Activated CD4-positive, alpha-beta memory T cell treated with anti-CD3 and anti-CD28 coated beads for 36 hours (primary cell): ENCODE measurements at regions not wholly inside any gene's neighbourhood (a gene's known extent, or its start where the extent isn't known, plus 50 kb on each side); places are given as distances from the start of the nearest gene placed in this dataset.

Experiments
- CTCF ChIA-PET: fragments of 350-600 bp; sonication (Branson Sonifier 250); formaldehyde crosslinking; loops from one replicate; lab custom pipeline; 2021; ENCODE audit warnings: antibody characterized with exemption, inconsistent platforms; lab: Charles Lee
- POLR2A ChIA-PET: fragments of 350-600 bp; sonication (Branson Sonifier 250); formaldehyde crosslinking; loops from one replicate; lab custom pipeline; 2021; ENCODE audit warnings: antibody characterized with exemption; lab: Charles Lee
- DNase-seq: peaks from one replicate; pipeline ENCODE4 v3.0.0-alpha.2; 2020
- H3K27ac Mint-ChIP-seq: one replicate; pipeline ENCODE4 v1.8.0; 2021; ENCODE audit warnings: mixed read lengths
- H3K27me3 Mint-ChIP-seq: one replicate; pipeline ENCODE4 v1.8.0; 2021; ENCODE audit warnings: mixed read lengths
- H3K36me3 Mint-ChIP-seq: one replicate; pipeline ENCODE4 v1.8.0; 2021; ENCODE audit warnings: mixed read lengths
- H3K4me1 Mint-ChIP-seq: one replicate; pipeline ENCODE4 v1.8.0; 2021; ENCODE audit warnings: low read depth, mixed read lengths
- H3K4me3 Mint-ChIP-seq: one replicate; pipeline ENCODE4 v1.8.0; 2021; ENCODE audit warnings: mild to moderate bottlenecking, mixed read lengths
- H3K9me3 Mint-ChIP-seq: one replicate; pipeline ENCODE4 v1.8.0; 2021; ENCODE audit warnings: mixed read lengths
- intact Hi-C: fragments of 100-400 bp; cut with micrococcal nuclease; formaldehyde crosslinking; loops from one replicate; pipeline ENCODE4 v1.15.1; 2023

DNA sequence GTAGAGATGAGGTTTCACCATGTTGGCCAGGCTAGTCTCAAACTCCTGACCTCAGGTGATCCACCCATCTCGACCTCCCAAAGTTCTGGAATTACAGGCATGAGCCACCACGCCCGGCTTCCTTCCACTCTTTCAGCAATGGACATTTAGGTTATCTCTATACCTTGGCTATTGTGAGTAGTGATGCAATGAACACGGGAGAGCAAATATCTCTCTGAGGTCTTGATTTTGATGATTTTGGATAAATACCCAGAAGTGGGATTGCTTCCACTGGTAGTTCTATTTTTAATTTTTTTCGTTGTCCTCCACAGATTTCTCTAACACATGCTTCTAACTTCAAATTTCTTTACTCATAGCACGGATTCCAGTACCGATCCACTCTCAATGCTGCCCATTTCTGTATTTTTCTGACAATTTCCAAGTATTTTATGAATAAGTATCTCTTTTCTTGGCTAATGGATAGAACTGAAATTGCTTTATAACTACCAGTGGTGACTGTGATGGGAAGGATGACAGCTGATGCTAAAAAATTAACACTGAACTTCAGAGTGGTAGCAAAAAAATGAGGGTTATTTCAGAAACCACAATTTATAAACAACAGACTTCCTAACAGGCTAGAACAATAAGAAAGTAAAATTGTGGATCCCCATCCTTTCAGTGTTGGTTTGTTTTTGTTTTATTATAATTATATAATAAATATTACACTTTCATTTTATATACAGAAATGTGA, 327.5 kb upstream of the RUNX1 start:
- no peak overlapping the region for H3K4me3 Mint-ChIP-seq
- CTCF ChIA-PET: no interaction called here

DNA sequence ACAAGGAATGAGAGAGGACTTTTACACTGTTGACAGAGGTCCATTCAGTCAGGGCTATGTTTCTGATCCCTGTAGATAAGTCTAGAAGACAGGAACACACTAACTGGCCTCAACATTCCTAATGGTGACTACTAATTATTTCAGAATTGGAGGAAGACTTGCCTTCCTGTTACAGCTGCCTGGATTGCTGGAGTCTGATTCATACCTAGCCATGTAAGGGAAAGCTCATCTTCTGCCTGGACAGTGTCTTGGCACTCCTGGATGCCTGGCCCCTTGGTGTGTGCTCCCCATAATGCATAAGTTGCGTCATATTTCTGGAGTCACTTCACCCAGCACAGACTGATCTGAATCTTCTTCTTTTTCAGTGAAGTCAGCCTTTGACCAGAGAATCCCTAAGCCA, 326.0 kb upstream of the RUNX1 start:
- Mint-ChIP-seq H3K4me1 (no peaks in the 10 kb centered on the region), H3K27me3 (peaks cover 2% of the 10 kb centered on the region), H3K9me3 (no peaks in the 10 kb centered on the region), H3K36me3 (no peaks in the 10 kb centered on the region), H3K27ac (no peak overlapping the region), H3K4me3 (no peak overlapping the region)
- intact Hi-C loops: no loop called here
- POLR2A ChIA-PET: interaction anchor here (0.5 kb wide), 1 partner anchor 549 kb away, joined by 3 read pairs; no protein-coding TSS in a partner anchor
- no peak for DNase-seq
- CTCF ChIA-PET: no interaction called here

More for the DNA sequence above, 327.5 kb upstream of the RUNX1 start:
- Mint-ChIP-seq H3K36me3 (no peaks in the 10 kb centered on the region), H3K27ac (no peak overlapping the region), H3K27me3 (peaks cover 2% of the 10 kb centered on the region), H3K4me1 (no peaks in the 10 kb centered on the region), H3K9me3 (no peaks in the 10 kb centered on the region)
- intact Hi-C loops: no loop called here
- no peak for DNase-seq
- POLR2A ChIA-PET: no interaction called here

DNA sequence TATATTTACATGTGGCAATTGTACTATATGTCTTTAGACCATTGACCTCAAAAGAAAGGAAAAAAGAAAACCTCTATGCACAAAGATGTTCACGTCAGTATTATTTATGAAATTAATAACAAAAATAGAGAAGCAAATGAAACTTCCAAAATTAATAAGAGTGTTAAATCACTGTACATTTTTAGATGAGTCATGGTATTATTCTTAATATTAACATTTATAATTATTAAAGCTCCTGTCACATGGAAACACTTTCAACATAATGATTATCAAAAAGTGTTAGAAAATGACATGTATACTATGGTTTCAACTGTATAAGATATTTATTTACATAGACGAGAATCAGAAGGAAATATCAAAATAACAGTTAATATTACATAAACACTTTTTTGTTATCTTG, 324.9 kb upstream of the RUNX1 start:
- Mint-ChIP-seq H3K4me1 (no peaks in the 10 kb centered on the region), H3K27ac (no peak overlapping the region), H3K9me3 (no peaks in the 10 kb centered on the region), H3K4me3 (no peak overlapping the region), H3K36me3 (no peaks in the 10 kb centered on the region), H3K27me3 (no peaks in the 10 kb centered on the region)
- POLR2A ChIA-PET: no interaction called here
- CTCF ChIA-PET: no interaction called here
- intact Hi-C loops: no loop called here
- no peak for DNase-seq

DNA sequence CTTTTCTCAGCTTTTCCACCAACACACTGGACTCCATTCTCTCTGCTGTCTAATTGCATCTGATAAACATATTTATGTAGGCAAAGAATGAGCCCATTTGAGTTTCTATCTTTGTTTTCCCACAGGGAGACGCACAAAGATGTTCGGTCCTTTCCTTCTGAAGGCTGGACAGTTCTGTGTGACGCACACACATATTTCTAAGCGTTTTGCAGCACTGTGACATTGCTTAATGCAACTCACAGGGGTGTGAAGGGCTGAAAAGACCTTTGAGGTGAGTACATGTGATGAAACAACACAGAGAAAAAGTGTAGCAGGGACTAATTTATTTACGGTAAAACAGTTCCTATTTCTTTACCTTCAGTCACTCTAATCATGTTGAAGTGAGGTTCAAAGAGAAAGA, 323.1 kb upstream of the RUNX1 start:
- Mint-ChIP-seq H3K27ac (no peak overlapping the region), H3K36me3 (no peaks in the 10 kb centered on the region), H3K4me3 (no peak overlapping the region), H3K27me3 (peaks cover 2% of the 10 kb centered on the region), H3K4me1 (peaks cover 6% of the 10 kb centered on the region), H3K9me3 (no peaks in the 10 kb centered on the region)
- DNase-seq: no peak
- ChIA-PET CTCF (no interaction called here), POLR2A (no interaction called here)
- intact Hi-C loops: no loop called here

DNA sequence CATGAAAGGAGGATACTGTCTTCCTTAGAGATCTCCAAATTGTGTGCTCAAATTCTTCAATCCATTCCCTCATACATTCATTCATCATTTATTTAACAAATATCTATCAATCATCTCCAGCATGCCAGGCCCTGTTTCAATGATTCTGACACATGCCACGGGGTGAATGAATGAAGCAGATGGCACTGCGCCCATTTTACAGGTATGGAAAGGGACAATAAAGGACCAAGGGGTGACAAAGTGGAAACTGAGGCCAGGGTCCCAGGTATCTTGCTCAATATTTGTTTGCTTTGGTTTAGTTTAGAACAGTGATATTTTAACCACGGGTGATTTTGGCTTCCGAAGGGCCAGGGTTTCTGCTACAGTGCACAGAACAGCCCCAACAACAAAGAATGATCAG, 321.6 kb upstream of the RUNX1 start:
- no peak overlapping the region for H3K27ac Mint-ChIP-seq
- no peaks in the 10 kb centered on the region for H3K9me3 Mint-ChIP-seq
- ChIA-PET CTCF (no interaction called here), POLR2A (no interaction called here)
- no peaks in the 10 kb centered on the region for H3K36me3 Mint-ChIP-seq
- no peak overlapping the region for H3K4me3 Mint-ChIP-seq
- no peak for DNase-seq
- intact Hi-C loops: no loop called here
- H3K27me3 Mint-ChIP-seq: peaks cover 2% of the 10 kb centered on the region
- H3K4me1 Mint-ChIP-seq: peaks cover 6% of the 10 kb centered on the region

DNA sequence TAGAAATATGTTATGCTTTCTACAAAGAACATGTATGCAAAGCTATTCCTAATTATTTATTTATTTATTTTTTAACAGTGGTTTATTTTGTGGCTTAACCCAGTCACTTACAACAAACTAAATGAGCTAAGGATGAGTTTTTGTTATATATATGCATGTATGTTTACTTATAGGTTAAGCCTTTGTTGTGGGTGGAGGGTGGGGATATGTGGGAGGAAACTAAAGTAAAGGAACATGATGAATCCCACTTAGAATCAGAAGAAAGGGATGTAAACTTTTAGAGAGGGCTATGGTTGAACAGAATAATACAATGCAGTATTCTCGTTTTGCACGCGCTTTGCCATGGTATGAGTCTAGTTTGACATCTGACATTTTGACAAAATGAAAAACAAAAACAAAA, 321.0 kb upstream of the RUNX1 start:
- Mint-ChIP-seq H3K4me3 (no peak overlapping the region), H3K9me3 (no peaks in the 10 kb centered on the region)
- intact Hi-C loops: no loop called here

DNA sequence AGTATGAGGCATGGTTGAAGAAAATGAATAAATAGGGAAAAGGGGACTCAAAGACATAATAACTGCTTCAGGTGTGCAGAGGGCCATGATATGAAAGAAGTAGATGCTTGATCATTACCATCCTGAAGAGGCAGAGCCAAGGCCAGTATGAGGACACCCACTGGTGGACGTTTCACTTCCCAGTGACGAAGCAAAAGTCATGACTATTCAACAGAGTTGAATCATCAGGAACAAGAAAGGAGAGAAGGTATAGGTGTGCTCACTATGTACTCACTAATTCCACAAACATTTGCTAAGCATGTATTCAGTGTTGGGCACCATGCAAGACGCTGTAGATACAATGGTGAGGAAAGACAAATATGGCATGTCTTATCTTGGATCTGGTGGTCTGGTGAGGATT, 319.2 kb upstream of the RUNX1 start:
- intact Hi-C loops: no loop called here
- peaks cover 2% of the 10 kb centered on the region for H3K36me3 Mint-ChIP-seq
- peaks cover 4% of the 10 kb centered on the region for H3K27me3 Mint-ChIP-seq
- POLR2A ChIA-PET: no interaction called here
- no peak for DNase-seq
- CTCF ChIA-PET: interaction anchor here (0.7 kb wide), 1 partner anchor 10 kb away, joined by 3 read pairs; no protein-coding TSS in a partner anchor
- peaks cover 6% of the 10 kb centered on the region for H3K4me1 Mint-ChIP-seq
- H3K9me3 Mint-ChIP-seq: peaks cover 2% of the 10 kb centered on the region
- H3K27ac Mint-ChIP-seq: no peak overlapping the region
- H3K4me3 Mint-ChIP-seq: no peak overlapping the region

More for the DNA sequence above, 321.0 kb upstream of the RUNX1 start:
- Mint-ChIP-seq H3K4me1 (peaks cover 6% of the 10 kb centered on the region), H3K36me3 (no peaks in the 10 kb centered on the region), H3K27ac (no peak overlapping the region), H3K27me3 (peaks cover 2% of the 10 kb centered on the region)
- no peak for DNase-seq
- ChIA-PET CTCF (no interaction called here), POLR2A (interaction anchor here (0.6 kb wide), 1 partner anchor 14 kb away, joined by 3 read pairs; no protein-coding TSS in a partner anchor)

DNA sequence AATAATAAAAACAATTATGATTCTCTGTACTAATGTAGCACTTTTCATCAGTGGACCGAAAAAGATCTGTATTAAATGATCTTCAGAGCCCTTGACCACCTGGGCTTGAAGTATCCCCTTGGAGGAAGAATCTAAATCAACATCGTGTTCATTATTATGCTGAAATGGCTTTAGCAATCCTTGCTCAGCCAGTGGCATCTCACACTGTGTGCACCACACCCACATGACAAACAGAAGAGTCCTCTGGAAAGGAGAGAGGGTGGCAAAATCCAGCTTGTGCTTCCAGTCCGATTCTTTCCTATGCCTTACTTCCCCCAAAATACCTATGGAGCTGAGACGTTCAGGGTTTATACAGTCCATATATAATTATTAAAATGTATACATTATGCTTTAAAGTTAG, 318.5 kb upstream of the RUNX1 start:
- ChIA-PET CTCF (interaction anchor here (0.7 kb wide), 1 partner anchor 11 kb away, joined by 3 read pairs; no protein-coding TSS in a partner anchor), POLR2A (no interaction called here)
- Mint-ChIP-seq H3K36me3 (peaks cover 2% of the 10 kb centered on the region), H3K9me3 (peaks cover 2% of the 10 kb centered on the region), H3K27ac (no peak overlapping the region), H3K4me1 (peaks cover 6% of the 10 kb centered on the region), H3K4me3 (no peak overlapping the region), H3K27me3 (peaks cover 4% of the 10 kb centered on the region)
- intact Hi-C loops: no loop called here
- no peak for DNase-seq

DNA sequence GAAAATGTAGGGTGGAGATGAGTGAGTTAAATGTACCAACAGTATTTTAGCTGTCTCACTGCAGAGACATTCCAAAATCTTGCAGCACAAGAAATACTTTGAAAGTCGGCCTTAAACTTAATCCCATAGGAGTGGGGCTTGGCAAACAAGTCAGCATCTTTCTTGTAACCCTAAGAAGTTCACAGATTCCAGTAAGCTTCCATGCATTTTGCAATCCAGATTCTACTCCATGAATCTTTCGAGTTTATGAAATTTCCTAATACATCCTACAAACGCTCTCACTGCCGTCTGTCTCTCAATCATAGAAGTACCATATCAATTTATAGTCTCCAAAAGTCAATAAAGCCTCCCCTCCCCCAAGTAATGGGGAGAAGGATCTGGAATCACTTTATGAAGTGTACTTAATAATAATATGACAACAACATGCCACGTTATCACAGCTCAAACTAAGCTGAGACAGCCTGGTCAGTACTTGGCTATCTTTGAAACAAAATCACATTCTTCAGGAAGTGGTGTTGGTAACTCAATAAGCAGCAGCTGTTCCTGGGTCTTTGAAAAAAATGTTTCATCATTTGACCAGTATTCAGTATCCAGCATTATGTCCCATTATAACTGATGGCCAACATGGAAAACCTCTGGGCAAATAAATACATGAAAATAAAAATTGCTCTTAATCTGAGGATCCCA, 317.4 kb upstream of the RUNX1 start:
- POLR2A ChIA-PET: no interaction called here
- DNase-seq: no peak
- intact Hi-C loops: no loop called here
- Mint-ChIP-seq H3K9me3 (peaks cover 2% of the 10 kb centered on the region), H3K36me3 (peaks cover 2% of the 10 kb centered on the region), H3K27ac (no peak overlapping the region), H3K4me1 (peaks cover 6% of the 10 kb centered on the region), H3K27me3 (peaks cover 4% of the 10 kb centered on the region), H3K4me3 (no peak overlapping the region)
- CTCF ChIA-PET: interaction anchor here (1.1 kb wide), 1 partner anchor 377 kb away, joined by 3 read pairs; no protein-coding TSS in a partner anchor

DNA sequence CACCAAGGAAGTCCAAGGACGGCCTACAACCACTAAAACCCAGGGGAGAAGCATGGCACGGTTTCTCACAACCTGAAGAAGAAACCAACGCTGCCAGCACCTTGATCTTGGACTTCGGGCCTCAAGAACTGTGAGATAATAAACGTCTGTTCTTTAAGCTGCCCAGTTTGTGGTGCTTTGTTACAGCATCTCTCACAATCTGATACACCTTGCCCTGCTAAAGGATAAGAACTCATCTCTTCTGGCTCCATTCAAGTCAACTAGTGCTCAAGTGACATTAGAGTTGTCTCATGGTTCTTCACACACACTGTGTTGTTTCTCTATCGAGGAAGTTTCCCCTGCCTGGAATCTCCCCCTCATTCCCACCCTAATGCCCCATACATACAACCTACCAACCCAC, 314.4 kb upstream of the RUNX1 start:
- Mint-ChIP-seq H3K27me3 (peaks cover 4% of the 10 kb centered on the region), H3K9me3 (peaks cover 2% of the 10 kb centered on the region), H3K4me1 (peaks cover 4% of the 10 kb centered on the region), H3K4me3 (no peak overlapping the region), H3K27ac (no peak overlapping the region), H3K36me3 (peaks cover 2% of the 10 kb centered on the region)
- CTCF ChIA-PET: interaction anchor here (0.5 kb wide), 1 partner anchor 23 kb away, joined by 3 read pairs; no protein-coding TSS in a partner anchor
- POLR2A ChIA-PET: no interaction called here
- DNase-seq: no peak
- intact Hi-C loops: no loop called here

DNA sequence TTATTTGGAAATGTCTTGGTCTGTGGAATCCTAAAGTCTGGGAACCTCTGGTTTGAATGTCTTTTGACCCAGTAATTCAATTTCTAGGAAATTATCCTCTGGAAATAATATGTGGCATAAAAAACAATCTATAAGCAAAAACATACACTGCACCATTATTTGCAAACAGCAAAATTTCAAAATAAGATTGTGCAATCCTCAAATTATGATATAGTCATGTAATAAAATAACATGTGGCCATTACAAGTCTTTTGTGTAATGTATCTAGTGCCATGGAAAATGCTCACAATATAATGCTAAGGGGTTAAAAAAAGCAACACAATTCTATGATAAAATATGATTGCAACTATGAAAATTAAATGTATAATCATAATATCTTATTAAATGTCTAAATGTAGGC, 312.9 kb upstream of the RUNX1 start:
- peaks cover 2% of the 10 kb centered on the region for H3K36me3 Mint-ChIP-seq
- H3K27ac Mint-ChIP-seq: no peak overlapping the region
- CTCF ChIA-PET: no interaction called here
- H3K4me1 Mint-ChIP-seq: peaks cover 9% of the 10 kb centered on the region
- POLR2A ChIA-PET: no interaction called here
- DNase-seq: no peak
- H3K9me3 Mint-ChIP-seq: peaks cover 2% of the 10 kb centered on the region
- no peak overlapping the region for H3K4me3 Mint-ChIP-seq
- H3K27me3 Mint-ChIP-seq: peaks cover 2% of the 10 kb centered on the region
- intact Hi-C loops: no loop called here

DNA sequence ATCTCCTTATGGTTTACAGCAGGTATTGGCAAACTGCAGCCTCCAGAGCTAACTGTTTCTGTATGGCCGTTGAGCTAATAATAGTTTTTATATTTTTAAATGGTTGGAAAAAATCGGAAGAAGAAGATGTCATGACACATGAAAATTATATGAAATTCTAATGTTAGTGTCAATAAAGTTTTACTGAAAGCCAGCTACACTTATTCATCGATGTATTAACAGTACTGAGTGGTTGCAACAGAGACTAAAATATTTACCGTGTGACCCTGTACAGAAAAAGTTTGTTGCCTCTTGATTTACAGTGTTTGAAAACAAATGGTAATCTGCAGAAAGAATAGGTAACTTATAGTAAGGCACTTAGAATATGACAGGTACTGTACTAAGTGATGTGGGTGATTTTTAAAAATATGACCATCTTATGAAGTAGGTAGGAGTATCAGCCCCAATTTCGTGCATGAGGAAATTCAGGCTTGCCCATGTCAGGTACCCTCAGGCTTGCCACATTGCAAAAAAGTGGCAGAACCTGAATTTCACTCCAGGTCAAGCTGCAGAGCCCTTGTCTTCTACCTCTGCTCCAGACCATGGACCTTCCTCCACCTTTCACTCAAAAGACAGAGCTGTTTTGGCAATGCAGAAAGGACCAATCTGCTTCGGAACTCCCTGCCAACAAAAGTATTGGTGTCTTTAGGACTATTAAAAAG, 311.9 kb upstream of the RUNX1 start:
- no peak for DNase-seq
- ChIA-PET CTCF (no interaction called here), POLR2A (no interaction called here)
- H3K36me3 Mint-ChIP-seq: peaks cover 2% of the 10 kb centered on the region
- intact Hi-C loops: no loop called here
- H3K9me3 Mint-ChIP-seq: peaks cover 2% of the 10 kb centered on the region
- H3K4me3 Mint-ChIP-seq: no peak overlapping the region
- H3K27ac Mint-ChIP-seq: no peak overlapping the region
- peaks cover 11% of the 10 kb centered on the region for H3K4me1 Mint-ChIP-seq
- peaks cover 2% of the 10 kb centered on the region for H3K27me3 Mint-ChIP-seq
